ENCODE measurements at regions not wholly inside any gene's neighbourhood (a gene's known extent, or its start where the extent isn't known, plus 50 kb on each side); places are given as distances from the start of the nearest gene placed in this dataset.

DNA sequence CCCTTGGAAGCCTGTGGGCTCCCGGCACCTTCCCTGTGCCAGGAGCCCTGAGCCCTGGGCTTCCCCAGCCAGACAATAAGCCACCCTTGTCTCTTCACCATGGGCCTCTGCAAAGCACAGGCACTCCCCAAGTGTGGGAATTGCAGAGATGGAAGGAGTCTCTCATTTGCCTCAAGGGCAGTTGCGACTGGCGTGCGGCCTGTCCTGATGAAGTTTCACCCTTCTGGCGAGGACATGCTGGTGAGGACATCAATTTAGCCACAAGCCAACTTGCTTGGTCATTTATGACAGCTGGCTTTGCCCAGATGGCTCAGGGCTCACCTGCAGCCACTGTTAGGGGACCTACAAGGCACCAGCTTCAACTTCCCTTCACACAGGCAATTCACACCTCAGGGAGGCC lies 180.2 kb downstream of the ANAPC1 start:
- no peak overlapping the region for H3K4me3 ChIP-seq (ENCODE audit: low read depth, low read length)
- no peak for DNase-seq (ENCODE audit: low read depth)
- TF ChIP-seq CTCF (conservative IDR thresholded peaks at IDR 0.05; ENCODE audit: low read depth, low read length), result no peak

GRCh38 chr2:111704246-111704645 lies 179.7 kb downstream of the ANAPC1 start:
- peak; percentile 56 for DNase-seq (ENCODE audit: low read depth)
- no peak overlapping the region for H3K4me3 ChIP-seq (ENCODE audit: low read depth, low read length)
- TF ChIP-seq CTCF (conservative IDR thresholded peaks at IDR 0.05; ENCODE audit: low read depth, low read length), result no peak

GRCh38 chr2:111705239-111705638 lies 178.8 kb downstream of the ANAPC1 start:
- no peak for TF ChIP-seq CTCF (conservative IDR thresholded peaks at IDR 0.05; ENCODE audit: low read depth, low read length)
- H3K4me3 ChIP-seq (ENCODE audit: low read depth, low read length), result no peak overlapping the region
- DNase-seq (ENCODE audit: low read depth), result no peak

- peak; percentile 99 for DNase-seq (ENCODE audit: low read depth)
- TF ChIP-seq CTCF (conservative IDR thresholded peaks at IDR 0.05; ENCODE audit: low read depth, low read length), result no peak
- no peak overlapping the region for H3K4me3 ChIP-seq (ENCODE audit: low read depth, low read length)
These were observed 178.2 kb downstream of the ANAPC1 start for GRCh38 chr2:111705711-111706336.

GRCh38 chr2:111706481-111707001 lies 177.5 kb downstream of the ANAPC1 start:
- H3K4me3 ChIP-seq (ENCODE audit: low read depth, low read length), result no peak overlapping the region
- DNase-seq (ENCODE audit: low read depth), result no peak
- TF ChIP-seq CTCF (conservative IDR thresholded peaks at IDR 0.05; ENCODE audit: low read depth, low read length), result no peak

- no peak for DNase-seq (ENCODE audit: low read depth)
- no peak overlapping the region for H3K4me3 ChIP-seq (ENCODE audit: low read depth, low read length)
- TF ChIP-seq CTCF (conservative IDR thresholded peaks at IDR 0.05; ENCODE audit: low read depth, low read length), result no peak
These were observed 176.3 kb downstream of the ANAPC1 start for GRCh38 chr2:111707700-111708099.

Data from epithelial cell of proximal tubule (primary cell).